ENCODE measurements at regions not wholly inside any gene's neighbourhood (a gene's known extent, or its start where the extent isn't known, plus 50 kb on each side); places are given as distances from the start of the nearest gene placed in this dataset.

- no TSS peak for BruUV-seq (replicated peaks)
- WGBS, 2 experiments (ENCODE audit: extremely low coverage in 2 of 2, insufficient read length in 1 of 2): no CpG with 5 or more reads among the region's 5 CpGs
- no peak overlapping the region for H2BK20ac ChIP-seq (ENCODE audit: low read depth, low read length)
These were observed 260.4 kb upstream of the MEIS1 start for GRCh38 chr2:66174491-66174890.

More at GRCh38 chr2:66174491-66174890, 260.4 kb upstream of the MEIS1 start:
- ATAC-seq (ENCODE audit: low read depth) (no peak), DNase-seq (no peak)
- no peak overlapping the region for H2BK120ac ChIP-seq (ENCODE audit: low read depth, low read length)
- no peaks in the 10 kb centered on the region for H3K36me3 ChIP-seq (ENCODE audit: control insufficient read depth, insufficient read depth, low read length)
- no peaks in the 10 kb centered on the region for H3K9me3 ChIP-seq (ENCODE audit: control insufficient read depth, insufficient read depth, low read length)
- no peak overlapping the region for H3K56ac ChIP-seq (ENCODE audit: extremely low read depth, insufficient read depth, low read length)
- ChIA-PET POLR2A (ENCODE audit: unreplicated experiment) (no interaction called here), CTCF (no interaction called here)
- no peak overlapping the region for H4K91ac ChIP-seq (ENCODE audit: insufficient read depth, low read depth, low read length)
- H2AFZ ChIP-seq (replicated peaks; ENCODE audit: low read length, poor library complexity): no peak overlapping the region
- dilution Hi-C loops (cut with HindIII; ENCODE audit: low sequenced_read_pairs, unreplicated experiment) (no loop called here), in situ Hi-C loops (cut with MboI; ENCODE audit: low sequenced_read_pairs) (no loop called here), intact Hi-C loops (cut with micrococcal nuclease) (no loop called here)
- no peaks in the 10 kb centered on the region for H4K20me1 ChIP-seq (ENCODE audit: insufficient read depth, low read length)
- no peaks in the 10 kb centered on the region for H3K79me1 ChIP-seq (ENCODE audit: low read depth in 1 of 2, low read length in 2 of 2)
- H3K14ac ChIP-seq (replicated peaks; ENCODE audit: low read depth, low read length): no peak overlapping the region
- no peak overlapping the region for H2AK5ac ChIP-seq (ENCODE audit: low read depth, low read length)
- no peak overlapping the region for H3K27ac ChIP-seq (ENCODE audit: insufficient read depth, low read length)
- H3K4me1 ChIP-seq (ENCODE audit: control insufficient read depth, insufficient read depth, low read length): no peaks in the 10 kb centered on the region
- H3K27me3 ChIP-seq (ENCODE audit: control insufficient read depth, insufficient read depth, low read length): no peaks in the 10 kb centered on the region
- no peak overlapping the region for H3K4ac ChIP-seq (ENCODE audit: low read depth, low read length)
- no peak overlapping the region for H2BK5ac ChIP-seq (ENCODE audit: low read depth, low read length, poor library complexity, severe bottlenecking)
- no peak overlapping the region for H3K18ac ChIP-seq (ENCODE audit: low read depth, low read length)
- no peak overlapping the region for H2BK15ac ChIP-seq (ENCODE audit: low read depth, low read length)
- TF ChIP-seq ELK1 (IDR thresholded peaks at IDR 0.05; ENCODE audit: borderline replicate concordance, low read depth, low read length): no peak
- no peak for TF ChIP-seq MAZ (IDR thresholded peaks at IDR 0.05; ENCODE audit: borderline replicate concordance, low read depth, low read length)
- TF ChIP-seq SMC3 (IDR thresholded peaks at IDR 0.05; ENCODE audit: low read depth, low read length): no peak
- TF ChIP-seq BHLHE40 (IDR thresholded peaks at IDR 0.05; ENCODE audit: low read depth, low read length): no peak
- TF ChIP-seq CEBPB (IDR thresholded peaks at IDR 0.05; ENCODE audit: low read depth, low read length): no peak
- no peak for TF ChIP-seq NFE2L2 (IDR thresholded peaks at IDR 0.05; ENCODE audit: low read depth, low read length)
- TF ChIP-seq CHD1 (IDR thresholded peaks at IDR 0.05; ENCODE audit: low read depth, low read length): no peak
- TF ChIP-seq CTCF (conservative IDR thresholded peaks at IDR 0.05; ENCODE audit: low read depth, low read length): no peak
- no peak for TF ChIP-seq RFX5 (IDR thresholded peaks at IDR 0.05; ENCODE audit: low read depth, low read length)
- TF ChIP-seq MAFK (IDR thresholded peaks at IDR 0.05; ENCODE audit: low read depth, low read length): no peak
- no peak for TF ChIP-seq FOS (IDR thresholded peaks at IDR 0.05; ENCODE audit: low read depth, low read length)
- no peak overlapping the region for H4K8ac ChIP-seq (ENCODE audit: low read depth in 2 of 2, low read length in 2 of 2)
- H3K4me2 ChIP-seq (ENCODE audit: low read depth, low read length): no peak overlapping the region
- no peaks in the 10 kb centered on the region for H3K9me1 ChIP-seq (ENCODE audit: insufficient read depth, low read length)
- no peak overlapping the region for H3K9ac ChIP-seq (ENCODE audit: low read depth, low read length)
- H2AK9ac ChIP-seq (replicated peaks; ENCODE audit: low read depth, low read length, poor library complexity): no peak overlapping the region
- no peak overlapping the region for H4K5ac ChIP-seq (ENCODE audit: low read depth, low read length)
- H3K23ac ChIP-seq (ENCODE audit: low read depth, low read length): no peak overlapping the region
- no peak overlapping the region for H3K4me3 ChIP-seq (ENCODE audit: insufficient read depth, low read depth, low read length)

Data from IMR-90 (cell line).